Activated CD4-positive, CD25-positive, alpha-beta regulatory T cell treated with anti-CD3 and anti-CD28 coated beads, Interleukin-2, amount 50 U/mL, for 72 hours (primary cell): ENCODE measurements at regions not wholly inside any gene's neighbourhood (a gene's known extent, or its start where the extent isn't known, plus 50 kb on each side); places are given as distances from the start of the nearest gene placed in this dataset.

Experiments used
- DNase-seq: peaks from one replicate; pipeline ENCODE4 v3.0.0; 2021

- DNase-seq, result no peak
Observed at GRCh38 chr5:74037321-74037720, 411.3 kb downstream of the ARHGEF28 start.

GRCh38 chr5:74035521-74035937, 409.5 kb downstream of the ARHGEF28 start:
- DNase-seq, result no peak

GRCh38 chr5:74034733-74035132, 408.7 kb downstream of the ARHGEF28 start:
- no peak for DNase-seq

GRCh38 chr5:74032617-74033016, 406.6 kb downstream of the ARHGEF28 start:
- DNase-seq, result no peak

DNA sequence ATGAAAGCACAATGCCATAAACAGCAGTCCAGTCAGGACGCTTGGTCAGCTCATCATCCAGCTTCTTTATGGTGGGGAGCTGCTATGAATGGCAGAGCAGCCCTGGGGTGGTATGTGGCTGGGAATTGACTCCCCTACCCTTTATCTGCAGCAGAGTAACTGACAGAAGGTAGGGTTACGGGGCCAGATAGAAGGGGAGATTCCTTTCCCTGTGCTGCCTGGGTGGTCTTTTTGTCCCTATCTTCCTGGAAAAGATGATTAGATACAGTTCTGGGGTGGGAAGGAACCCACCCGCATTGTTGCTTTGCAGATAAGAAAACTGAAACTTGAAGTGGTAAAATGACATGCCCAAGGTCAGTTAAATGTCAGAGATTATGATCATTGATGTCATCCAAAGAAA, 405.5 kb downstream of the ARHGEF28 start:
- DNase-seq, result no peak

DNA sequence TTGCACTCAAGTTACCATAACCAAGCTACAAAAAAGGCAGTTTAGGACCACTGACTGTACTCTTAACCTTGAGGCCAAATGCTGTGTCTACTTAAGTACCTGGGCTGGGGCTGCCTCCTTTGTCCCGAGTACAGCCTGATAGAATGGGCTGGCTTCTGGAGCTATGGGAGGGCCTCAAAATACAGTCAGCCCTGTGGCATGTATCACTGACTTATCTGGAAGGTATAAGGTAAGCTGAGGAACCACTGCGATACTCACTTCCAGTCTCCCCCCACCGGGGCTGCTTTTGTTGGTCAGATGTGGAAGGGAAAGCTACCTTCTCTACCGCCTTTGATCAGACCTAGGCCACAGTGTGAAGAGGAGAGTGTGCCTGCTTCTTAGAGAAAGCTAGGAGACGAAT, 404.8 kb downstream of the ARHGEF28 start:
- no peak for DNase-seq

DNA sequence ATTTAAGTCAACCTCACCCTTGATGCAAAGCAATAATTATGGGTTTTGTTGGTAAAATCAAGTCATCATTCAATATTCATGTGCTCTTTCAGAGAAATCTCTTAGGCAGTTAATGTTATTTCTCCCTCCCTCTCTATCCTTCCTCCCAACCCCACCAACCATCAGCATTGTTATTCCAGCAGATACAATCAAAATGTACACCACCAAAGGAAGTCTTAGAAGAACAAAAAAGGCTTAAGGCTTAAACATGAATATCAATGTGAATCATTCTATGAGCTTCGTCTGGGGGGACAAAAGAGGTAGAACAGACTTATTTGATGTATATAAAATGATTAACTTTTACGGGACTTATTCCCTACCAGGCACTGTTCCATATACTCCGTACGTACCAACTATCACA, 404.4 kb downstream of the ARHGEF28 start:
- DNase-seq, result no peak

- DNase-seq, result no peak
Observed at GRCh38 chr5:74028976-74029375, 403.0 kb downstream of the ARHGEF28 start.

DNA sequence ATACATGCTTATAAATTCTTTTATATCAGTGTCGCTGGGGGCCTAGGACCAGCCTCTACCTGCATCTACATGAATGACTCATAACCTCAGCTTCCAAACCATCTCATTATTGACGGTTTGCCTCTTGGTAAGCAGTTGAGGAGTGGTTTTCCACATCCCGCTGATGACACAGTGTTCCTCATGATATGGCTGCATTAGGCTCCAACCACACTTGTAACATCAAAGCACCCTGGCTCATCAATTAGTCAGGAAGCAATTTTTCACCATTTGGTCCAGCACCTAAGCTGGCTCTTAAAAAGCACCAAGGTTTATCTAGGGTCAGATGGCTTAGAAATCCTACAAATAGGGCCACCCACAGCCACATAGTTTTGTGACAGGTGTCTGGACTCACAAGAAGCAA, 402.4 kb downstream of the ARHGEF28 start:
- no peak for DNase-seq

DNA sequence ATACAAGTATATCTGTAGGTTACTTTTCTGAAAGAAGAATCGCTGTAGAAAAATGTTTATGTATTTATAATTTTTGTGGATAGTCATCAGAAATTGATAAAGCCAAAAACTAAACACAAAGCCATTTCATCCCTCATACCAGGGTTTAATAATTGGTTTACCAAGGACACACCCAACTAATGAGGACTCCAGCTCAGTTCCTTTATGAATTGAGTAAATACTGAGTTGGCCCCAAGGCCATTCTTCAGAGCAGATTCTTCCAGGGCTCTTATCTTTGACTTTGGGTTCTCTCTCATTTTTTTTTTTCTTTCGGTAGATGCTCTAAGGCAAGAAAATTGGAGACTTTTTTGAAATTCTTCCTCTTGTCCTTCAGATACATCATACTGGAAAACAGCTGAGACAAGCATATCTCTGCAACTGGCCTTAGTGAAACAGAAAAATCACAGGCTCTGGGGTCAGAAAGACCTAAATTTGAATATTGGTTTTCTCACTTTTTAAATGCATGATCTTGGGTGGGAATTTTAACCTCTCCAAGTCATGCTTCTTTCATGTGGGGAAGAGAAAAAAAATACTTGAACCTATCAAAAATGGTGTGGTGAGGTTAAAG, 401.8 kb downstream of the ARHGEF28 start:
- no peak for DNase-seq

DNA sequence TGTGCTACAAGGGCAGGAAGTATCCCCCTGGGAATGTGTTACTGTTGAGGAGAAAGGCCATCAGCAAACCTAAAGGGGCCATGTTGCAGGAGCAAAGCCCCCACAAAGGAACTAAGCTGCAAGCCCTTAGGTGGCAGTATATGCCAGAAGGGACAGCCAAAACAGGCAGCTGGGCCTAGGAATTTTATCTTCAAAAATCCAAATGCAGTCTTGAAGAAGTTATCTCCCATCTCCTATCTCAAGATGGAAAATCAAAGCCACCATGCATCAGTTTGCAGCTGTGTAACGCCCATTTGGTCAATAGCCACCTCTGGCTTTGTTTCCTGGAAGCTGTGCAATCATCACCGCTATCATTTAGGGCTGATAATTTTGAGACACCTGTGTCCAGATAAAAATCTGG, 400.3 kb downstream of the ARHGEF28 start:
- no peak for DNase-seq

DNA sequence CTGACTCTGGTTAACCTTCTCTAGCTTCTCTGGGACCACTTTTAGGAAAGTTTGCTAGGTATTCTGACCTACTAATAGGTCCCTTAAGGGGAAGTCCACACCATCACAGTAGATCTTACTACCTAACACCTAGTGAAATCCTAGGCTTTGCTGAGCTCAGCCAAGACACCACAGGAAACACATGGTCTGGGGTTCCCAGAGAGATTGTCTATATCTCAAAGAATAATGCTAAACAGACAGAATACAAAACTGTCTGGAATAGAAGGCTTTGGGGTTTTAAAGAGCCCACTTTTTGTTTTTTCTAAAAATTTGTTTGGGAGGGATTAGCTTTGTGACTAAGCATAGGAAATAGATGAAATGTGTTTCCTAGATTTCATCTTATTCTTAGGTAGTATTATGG, 395.1 kb downstream of the ARHGEF28 start:
- DNase-seq, result no peak

- DNase-seq, result no peak
Observed at GRCh38 chr5:74020503-74020902, 394.5 kb downstream of the ARHGEF28 start.

DNA sequence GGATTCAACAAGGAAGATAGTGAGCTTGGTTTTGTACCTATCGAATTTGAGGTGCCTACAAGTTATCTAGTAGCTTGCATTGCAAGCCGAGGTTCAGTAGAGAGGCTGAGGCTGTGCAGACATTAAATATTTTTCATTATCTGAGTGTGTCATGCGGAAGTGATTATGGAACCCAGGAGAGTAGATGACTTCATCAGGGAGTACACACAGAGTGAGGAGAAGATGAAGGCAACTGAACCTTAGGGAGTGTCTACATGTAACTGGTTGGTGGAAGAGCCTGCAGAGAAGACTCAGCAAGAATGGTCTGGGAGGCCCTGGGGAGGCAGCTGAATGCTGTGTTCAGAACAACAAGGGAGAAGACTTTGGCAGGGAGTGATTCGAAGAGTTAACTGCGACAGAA, 393.9 kb downstream of the ARHGEF28 start:
- DNase-seq, result no peak

GRCh38 chr5:74017786-74018211, 391.8 kb downstream of the ARHGEF28 start:
- DNase-seq, result no peak

DNA sequence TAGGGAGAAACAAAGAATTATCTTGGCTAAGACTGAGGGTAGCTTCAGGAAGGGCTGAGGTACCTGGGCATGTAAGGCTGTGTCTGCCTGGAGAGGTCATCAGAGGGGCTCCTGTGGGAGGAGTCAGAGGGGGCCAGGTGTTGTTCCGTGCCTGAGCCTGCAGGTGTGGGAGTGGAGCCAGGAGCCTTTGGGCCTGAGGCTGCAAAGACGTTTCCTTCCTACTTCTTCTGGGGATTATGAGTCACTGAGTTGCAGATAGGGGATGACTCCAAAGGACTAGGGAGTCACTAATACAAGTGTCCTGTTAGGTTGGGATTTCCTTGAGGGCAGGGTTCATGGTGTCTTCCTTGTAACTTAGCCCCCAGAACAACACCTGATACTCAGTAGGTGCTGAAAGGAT, 391.1 kb downstream of the ARHGEF28 start:
- no peak for DNase-seq

GRCh38 chr5:74016373-74016772, 390.4 kb downstream of the ARHGEF28 start:
- DNase-seq, result no peak

DNA sequence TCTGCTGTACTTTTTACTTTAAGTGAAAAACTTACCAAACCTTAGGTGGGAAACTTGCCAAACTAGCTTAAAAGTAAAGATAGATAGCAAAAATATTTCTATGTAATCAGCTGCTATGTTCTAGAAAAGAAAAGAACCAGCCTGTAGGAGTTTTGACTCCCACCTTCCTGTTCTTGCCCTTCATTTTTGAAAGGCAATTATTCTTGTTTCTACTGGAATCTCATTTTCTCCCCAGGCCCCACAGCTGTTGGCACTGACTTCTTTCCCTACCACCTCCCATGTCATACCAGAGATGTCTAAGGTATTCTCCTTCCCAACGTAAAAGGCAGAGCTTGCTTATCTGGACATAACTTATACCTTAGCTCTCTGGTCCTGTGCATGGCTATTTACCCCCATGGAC, 389.7 kb downstream of the ARHGEF28 start:
- DNase-seq, result no peak

DNA sequence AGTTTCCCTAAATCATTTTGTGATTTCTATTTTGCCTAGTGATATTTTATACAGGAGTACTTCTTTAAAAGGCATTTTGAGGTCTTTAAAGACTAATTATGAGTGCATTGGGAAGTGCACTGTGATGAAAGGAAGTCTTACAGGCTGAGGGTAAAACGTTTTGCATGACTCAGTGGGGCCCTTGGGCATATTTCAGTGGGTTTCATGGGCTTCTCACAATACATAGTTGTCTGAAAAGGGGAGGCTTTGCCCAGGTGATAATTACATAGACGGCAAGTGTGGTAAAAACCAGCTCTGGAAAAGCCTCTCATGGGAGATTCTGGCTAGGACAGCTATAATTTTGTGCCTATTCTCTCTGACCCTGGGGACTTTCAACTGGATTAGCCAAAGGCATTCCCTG, 387.2 kb downstream of the ARHGEF28 start:
- DNase-seq, result no peak

DNA sequence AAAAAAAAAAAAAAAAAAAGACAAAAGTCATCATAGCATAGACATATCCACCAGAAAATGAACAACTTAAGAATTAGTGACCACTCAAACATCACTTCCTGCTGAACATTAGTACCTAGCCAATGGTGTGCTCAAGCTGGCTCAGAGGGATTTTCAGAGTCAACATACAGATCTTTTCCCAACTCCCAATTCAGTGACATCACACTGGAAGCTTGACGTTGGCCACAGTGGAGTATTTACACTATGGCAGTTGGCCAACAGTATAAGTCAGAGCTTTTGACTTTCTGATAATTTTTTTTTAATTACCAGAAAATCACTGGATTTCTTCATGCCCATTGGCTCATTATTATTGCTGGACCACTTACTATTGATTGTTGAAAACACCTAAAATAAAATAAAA, 383.5 kb downstream of the ARHGEF28 start:
- DNase-seq, result no peak

- no peak for DNase-seq
Observed at GRCh38 chr5:74007193-74007592, 381.2 kb downstream of the ARHGEF28 start.

GRCh38 chr5:73999297-73999696, 373.3 kb downstream of the ARHGEF28 start:
- DNase-seq, result no peak

GRCh38 chr5:73998489-73998888, 372.5 kb downstream of the ARHGEF28 start:
- no peak for DNase-seq

DNA sequence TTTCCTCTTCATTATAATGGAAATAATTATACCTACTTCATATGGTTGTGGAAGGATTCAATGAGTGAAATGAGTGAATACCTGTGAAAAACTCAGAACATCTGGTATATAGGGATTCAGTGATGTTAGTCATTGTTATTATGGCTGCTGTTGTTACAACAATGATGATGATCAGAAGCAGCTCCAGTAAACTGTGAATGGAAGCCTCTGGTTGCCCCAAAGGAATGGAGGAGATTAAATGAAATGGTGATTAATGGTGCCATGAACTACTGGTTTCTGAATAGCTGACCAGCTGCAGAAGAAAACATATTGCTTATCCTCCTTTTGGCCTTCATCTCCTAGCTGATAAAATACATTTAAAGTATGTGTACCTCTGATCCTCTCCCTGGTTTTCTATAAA, 372.0 kb downstream of the ARHGEF28 start:
- no peak for DNase-seq

GRCh38 chr5:73996151-73996755, 370.3 kb downstream of the ARHGEF28 start:
- DNase-seq, result no peak
